Endothelial cell of umbilical vein (primary cell): ENCODE measurements at regions not wholly inside any gene's neighbourhood (a gene's known extent, or its start where the extent isn't known, plus 50 kb on each side); places are given as distances from the start of the nearest gene placed in this dataset.

ENCODE experiments used
- BruUV-seq: library from RNA; stranded (reverse); fragments of 400-500 nt; replicated peaks from 2 replicates; lab custom pipeline; 2021; lab: Mats Ljungman, UMichigan
- CTCF ChIA-PET: fragments of 300-600, 350-600 bp; sonication (Branson Sonifier 250); formaldehyde crosslinking; loops from one replicate; lab custom pipeline; 2021; ENCODE audit warnings: antibody characterized with exemption, inconsistent platforms; lab: Charles Lee
- POLR2A ChIA-PET: fragments of 300-600, 350-600 bp; sonication (Branson Sonifier 250); formaldehyde crosslinking; loops from one replicate; lab custom pipeline; 2021; ENCODE audit warnings: antibody characterized with exemption, inconsistent platforms; lab: Charles Lee
- DNase-seq: peaks from one replicate; pipeline ENCODE4 v3.0.0-alpha.2; 2011; ENCODE audit warnings: low read depth, low spot score
- FAIRE-seq: peaks from 2 replicates; lab custom pipeline; 2011; peaks lifted over from hg19 to GRCh38; lab: Jason Lieb, UNC
- H2AFZ ChIP-seq: 2 replicates; pipeline ENCODE4 v1.6.0; 2012; ENCODE audit warnings: low read depth, low read length, control low read depth, inconsistent platforms
- H3K27ac ChIP-seq: 2 replicates; pipeline ENCODE4 v1.5.1; 2011; ENCODE audit warnings: low read depth, mild to moderate bottlenecking, control low read depth, low read length, moderate library complexity; ENCODE audit not compliant: insufficient read depth
- H3K27me3 ChIP-seq, 2 experiments: 2 replicates each; pipeline versions ENCODE4 v1.6.0 to v1.6.1; 2011; ENCODE audit warnings: low read length in 2 of 2, mixed read lengths in 1 of 2; ENCODE audit not compliant: control insufficient read depth in 2 of 2, insufficient read depth in 2 of 2
- H3K36me3 ChIP-seq, 2 experiments: 2 replicates in 1 of 2; 3 replicates in 1 of 2; pipeline ENCODE4 v1.5.1; 2011; ENCODE audit warnings: low read length in 2 of 2, mild to moderate bottlenecking in 1 of 2, moderate library complexity in 1 of 2; ENCODE audit not compliant: control insufficient read depth in 2 of 2, insufficient read depth in 2 of 2; ENCODE audit errors: extremely low read depth in 1 of 2
- H3K4me1 ChIP-seq: 3 replicates; pipeline ENCODE4 v1.5.1; 2011; ENCODE audit warnings: mild to moderate bottlenecking, low read length; ENCODE audit not compliant: control insufficient read depth, insufficient read depth; ENCODE audit errors: extremely low read depth
- H3K4me2 ChIP-seq: 2 replicates; pipeline ENCODE4 v1.6.1; 2011; ENCODE audit warnings: low read length, control low read depth, mixed read lengths; ENCODE audit not compliant: insufficient read depth
- H3K4me3 ChIP-seq, 3 experiments: fragments of 200-600 bp in 1 of 3; sonication (generic), shearing (Covaris generic) in 1 of 3; replicated peaks in 1 of 3; 2 replicates each; pipeline ENCODE4 v1.5.1; 2011 to 2016; ENCODE audit warnings: control low read depth in 3 of 3, low read length in 3 of 3, mild to moderate bottlenecking in 2 of 3, inconsistent platforms in 1 of 3, low read depth in 1 of 3, moderate library complexity in 1 of 3; ENCODE audit not compliant: insufficient read depth in 1 of 3
- H3K79me2 ChIP-seq: 2 replicates; pipeline ENCODE4 v1.6.0; 2012; ENCODE audit warnings: low read length, inconsistent platforms; ENCODE audit not compliant: control insufficient read depth, insufficient read depth
- H3K9ac ChIP-seq: replicated peaks from 2 replicates; pipeline ENCODE3; 2011; ENCODE audit warnings: low read length, control low read depth; ENCODE audit not compliant: insufficient read depth; ENCODE audit errors: extremely low read depth
- H3K9me1 ChIP-seq: replicated peaks from 3 replicates; pipeline ENCODE4 v1.6.0; 2011; ENCODE audit warnings: mild to moderate bottlenecking, low read length; ENCODE audit not compliant: control insufficient read depth, insufficient read depth; ENCODE audit errors: extremely low read depth
- H3K9me3 ChIP-seq: replicated peaks from 2 replicates; pipeline ENCODE4 v1.5.1; 2012; ENCODE audit warnings: low read length, inconsistent platforms; ENCODE audit not compliant: control insufficient read depth, insufficient read depth
- H4K20me1 ChIP-seq: replicated peaks from 2 replicates; pipeline ENCODE3; 2011; ENCODE audit warnings: mild to moderate bottlenecking, low read length; ENCODE audit not compliant: control insufficient read depth, insufficient read depth; ENCODE audit errors: extremely low read depth
- CTCF ChIP-seq, 2 donors: IDR thresholded peaks; 1 replicate in 1 of 2; 2 replicates in 1 of 2; pipeline ENCODE4 v1.5.1; 2011; ENCODE audit warnings: low read length in 2 of 2, mild to moderate bottlenecking in 2 of 2, moderate library complexity in 2 of 2, control low read depth in 1 of 2, inconsistent platforms in 1 of 2, low read depth in 1 of 2; ENCODE audit not compliant: insufficient read depth in 1 of 2; ENCODE audit errors: extremely low read depth in 1 of 2
- EZH2 ChIP-seq: IDR thresholded peaks from 2 replicates; pipeline ENCODE4 v1.6.1; 2012; ENCODE audit warnings: borderline replicate concordance, low read depth, mild to moderate bottlenecking, moderate library complexity, low read length, inconsistent platforms; ENCODE audit not compliant: severe bottlenecking
- FOS ChIP-seq: IDR thresholded peaks from 2 replicates; pipeline ENCODE4 v1.6.1; 2011; ENCODE audit warnings: mild to moderate bottlenecking, low read length, moderate library complexity, borderline replicate concordance; ENCODE audit not compliant: insufficient read depth
- GATA2 ChIP-seq: IDR thresholded peaks from 2 replicates; pipeline ENCODE4 v1.7.0; 2011; ENCODE audit warnings: low read depth, mild to moderate bottlenecking, moderate library complexity, mixed read lengths, low read length; ENCODE audit not compliant: insufficient read length, insufficient read depth
- JUN ChIP-seq: IDR thresholded peaks from 2 replicates; pipeline ENCODE4 v1.6.1; 2011; ENCODE audit warnings: borderline replicate concordance, low read depth; ENCODE audit not compliant: insufficient read length, insufficient read depth
- MAX ChIP-seq: IDR thresholded peaks from 2 replicates; pipeline ENCODE4 v1.6.1; 2011; ENCODE audit not compliant: insufficient read depth, insufficient read length
- MYC ChIP-seq: IDR thresholded peaks from one replicate; pipeline ENCODE4 v1.6.1; 2011; ENCODE audit warnings: mild to moderate bottlenecking, low read depth, low read length
- POLR2A ChIP-seq: IDR thresholded peaks from 2 replicates; pipeline ENCODE4 v1.6.1; 2012; ENCODE audit warnings: low read depth, mild to moderate bottlenecking, control low read depth, low read length
- POLR2AphosphoS5 ChIP-seq: IDR thresholded peaks from 2 replicates; pipeline ENCODE4 v1.6.1; 2012; ENCODE audit warnings: low read depth, mild to moderate bottlenecking, control low read depth, low read length, moderate library complexity; ENCODE audit not compliant: insufficient read depth
- dilution Hi-C: fragments of 300-500 bp; cut with MboI; formaldehyde crosslinking; loops from one replicate; pipeline ENCODE4 v1.15.0; 2019; ENCODE audit warnings: low sequenced_read_pairs; ENCODE audit not compliant: extremely low pct_ligation_motif_present
- intact Hi-C: fragments of 100-400 bp; cut with micrococcal nuclease; formaldehyde crosslinking; loops from one replicate; pipeline ENCODE4 v1.10.0; 2022

- no peak overlapping the region for H3K4me2 ChIP-seq
- ChIA-PET CTCF (no interaction called here), POLR2A (no interaction called here)
- H3K27me3 ChIP-seq: no peaks in the 10 kb centered on the region
- H3K4me1 ChIP-seq: no peaks in the 10 kb centered on the region
- H3K27ac ChIP-seq: no peak overlapping the region
- H3K9ac ChIP-seq: no peak overlapping the region
- dilution Hi-C loops (no loop called here), intact Hi-C loops (no loop called here)
- H3K9me3 ChIP-seq: no peaks in the 10 kb centered on the region
- TF ChIP-seq EZH2 (no peak), GATA2 (no peak), JUN (no peak), POLR2AphosphoS5 (no peak), CTCF (IDR thresholded peaks at IDR 0.05; ENCODE audit: extremely low read depth in 1 of 2, insufficient read depth in 1 of 2, low read depth in 1 of 2, low read length in 2 of 2) (no peak), MYC (no peak), FOS (no peak), POLR2A (no peak), MAX (no peak)
- no peaks in the 10 kb centered on the region for H3K79me2 ChIP-seq
- H4K20me1 ChIP-seq: no peaks in the 10 kb centered on the region
- H3K4me3 ChIP-seq: no peak overlapping the region
- no peak overlapping the region for H2AFZ ChIP-seq
- H3K36me3 ChIP-seq: no peaks in the 10 kb centered on the region
- no TSS peak for BruUV-seq
- no peak for DNase-seq
- no peak for FAIRE-seq
- no peaks in the 10 kb centered on the region for H3K9me1 ChIP-seq
Measured at GRCh38 chr6:15114061-15114460, 131.8 kb upstream of the JARID2 start.
